ENCODE measurements at regions not wholly inside any gene's neighbourhood (a gene's known extent, or its start where the extent isn't known, plus 50 kb on each side); places are given as distances from the start of the nearest gene placed in this dataset.

DNA sequence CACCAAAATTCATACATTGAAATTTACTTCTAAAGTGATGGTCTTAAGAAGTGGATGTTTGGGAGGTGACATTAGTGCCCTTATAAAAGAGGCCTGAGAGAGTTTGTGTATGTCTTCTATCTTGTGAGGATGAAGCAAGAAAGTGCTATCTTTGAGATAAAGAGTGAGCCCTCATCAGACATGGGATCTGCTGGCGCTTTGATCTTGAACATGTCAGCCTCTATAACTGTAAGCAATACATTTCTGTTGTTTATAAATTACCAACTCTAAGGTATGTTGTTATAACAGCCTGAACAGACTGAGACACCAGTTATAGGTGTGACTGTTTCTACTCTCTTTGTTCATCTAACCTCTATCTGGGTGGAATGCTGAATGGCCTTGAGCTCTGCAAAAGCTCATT, 54.5 kb upstream of the SETBP1 start:
- no peak for FAIRE-seq

- FAIRE-seq = no peak
These were observed 53.9 kb upstream of the SETBP1 start for GRCh38 chr18:44626807-44627206.

DNA sequence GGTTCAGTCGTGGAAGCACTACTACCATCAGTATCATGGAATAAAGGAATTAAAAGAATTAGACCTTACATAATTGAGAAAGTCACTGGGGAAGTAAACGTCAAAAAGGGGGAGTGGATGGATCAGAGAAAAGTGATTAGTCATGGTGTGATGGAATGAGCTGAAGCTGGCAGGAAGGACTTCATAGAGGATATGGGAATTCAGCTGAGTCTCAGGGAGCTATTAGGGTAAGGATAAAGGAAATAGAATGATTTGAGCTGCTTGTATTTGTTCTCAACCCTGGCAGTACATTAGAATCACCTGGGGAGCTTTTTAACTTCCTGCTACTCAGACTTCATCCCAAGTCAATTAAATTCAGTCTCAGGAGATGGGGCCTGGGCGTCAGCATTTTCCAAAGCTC, 53.4 kb upstream of the SETBP1 start:
- FAIRE-seq = no peak

GRCh38 chr18:44629406-44629805, 51.3 kb upstream of the SETBP1 start:
- FAIRE-seq = no peak

DNA sequence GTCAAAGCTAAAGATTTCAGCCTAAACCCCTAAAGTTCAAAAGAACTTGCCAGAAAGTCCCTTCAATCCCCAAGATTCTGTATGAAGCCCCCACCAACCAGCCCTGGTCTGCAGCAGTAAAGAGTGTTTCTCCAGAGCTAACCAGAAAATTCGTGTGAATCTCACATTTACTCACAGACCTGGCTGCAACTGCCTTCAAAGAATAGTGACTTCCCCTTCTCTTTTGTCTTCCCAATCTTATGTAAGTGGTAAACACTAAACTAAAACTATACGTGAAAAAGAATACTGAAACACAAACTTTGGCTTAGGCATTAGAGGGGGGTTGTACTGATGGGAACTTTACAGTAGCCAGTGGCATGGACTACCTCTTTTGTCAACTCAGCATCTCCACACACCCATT, 50.6 kb upstream of the SETBP1 start:
- no peak for FAIRE-seq

Measured in colon (tissue), 2 donors.